Activated CD4-positive, alpha-beta T cell treated with anti-CD3 and anti-CD28 coated beads, Interleukin-2, amount 10 ng/mL, durations not matched to agents 24 days and 14 days (primary cell): ENCODE measurements at regions not wholly inside any gene's neighbourhood (a gene's known extent, or its start where the extent isn't known, plus 50 kb on each side); places are given as distances from the start of the nearest gene placed in this dataset.

Source experiments
- DNase-seq: peaks from one replicate; pipeline ENCODE4 v3.0.0; 2022
- H3K27ac Mint-ChIP-seq: one replicate; pipeline ENCODE4 v1.8.0; 2022; ENCODE audit warnings: mild to moderate bottlenecking, mixed read lengths
- H3K27me3 Mint-ChIP-seq: one replicate; pipeline ENCODE4 v1.8.0; 2022; ENCODE audit warnings: mixed read lengths
- H3K36me3 Mint-ChIP-seq: one replicate; pipeline ENCODE4 v1.8.0; 2022; ENCODE audit warnings: low read depth, mild to moderate bottlenecking, mixed read lengths
- H3K4me1 Mint-ChIP-seq: one replicate; pipeline ENCODE4 v1.8.0; 2021; ENCODE audit warnings: mixed read lengths
- H3K4me3 Mint-ChIP-seq: one replicate; pipeline ENCODE4 v1.8.0; 2022; ENCODE audit warnings: mild to moderate bottlenecking, moderate library complexity, mixed read lengths
- H3K9me3 Mint-ChIP-seq: one replicate; pipeline ENCODE4 v1.8.0; 2021; ENCODE audit warnings: mixed read lengths
- intact Hi-C: fragments of 100-400 bp; cut with micrococcal nuclease; formaldehyde crosslinking; loops from one replicate; pipeline ENCODE4 v1.15.1; 2023

DNA sequence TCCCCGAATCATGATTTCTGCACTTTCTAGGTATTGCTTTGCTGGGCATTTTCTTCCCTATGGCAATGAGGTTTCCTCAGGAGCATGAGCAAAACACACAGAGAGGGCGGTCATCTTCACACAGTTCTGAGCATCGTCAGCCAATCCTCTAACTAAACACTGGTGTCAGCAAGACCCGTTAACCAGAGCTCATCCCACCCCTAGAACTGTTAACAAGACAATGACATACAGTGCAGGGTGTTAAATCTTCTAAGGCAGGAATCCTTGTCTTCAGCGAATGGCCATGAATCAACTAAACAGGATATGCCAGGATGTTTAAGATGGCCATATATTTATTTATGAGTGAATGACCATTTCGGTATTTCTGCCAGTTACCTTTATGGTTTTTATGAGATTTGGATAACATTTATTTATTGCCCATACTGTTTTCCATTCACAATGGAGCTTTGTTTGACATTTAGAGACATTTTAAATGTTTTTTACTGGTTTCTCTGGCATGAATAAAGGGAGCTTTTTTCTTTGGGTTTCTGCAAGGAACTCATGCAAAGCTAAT is 411.5 kb upstream of the PROK2 start:
- intact Hi-C loops: no loop called here
- no peaks in the 10 kb centered on the region for H3K36me3 Mint-ChIP-seq

DNA sequence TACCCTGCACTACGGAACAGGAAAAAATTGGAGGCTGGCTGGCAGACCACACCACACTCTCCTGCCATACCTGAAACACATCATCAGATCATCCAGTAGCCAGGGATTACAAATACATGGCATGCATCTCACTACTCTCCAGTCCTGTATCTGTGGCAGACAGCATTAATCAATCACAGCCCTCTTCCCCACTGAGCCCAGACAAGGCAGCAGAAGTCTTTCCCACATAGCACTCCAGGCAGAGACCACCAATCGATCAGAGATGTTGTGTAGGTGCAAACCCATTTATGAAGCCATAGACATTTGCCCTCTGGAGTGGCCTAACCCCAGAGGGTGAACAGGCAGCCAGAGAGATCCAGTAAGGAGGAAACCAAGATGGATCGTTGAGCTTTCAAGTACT is 410.9 kb upstream of the PROK2 start:
- H3K27me3 Mint-ChIP-seq: peaks cover 3% of the 10 kb centered on the region
- no peak overlapping the region for H3K27ac Mint-ChIP-seq
- no peak for DNase-seq
- H3K36me3 Mint-ChIP-seq: no peaks in the 10 kb centered on the region
- no peak overlapping the region for H3K4me3 Mint-ChIP-seq
- intact Hi-C loops: no loop called here
- H3K9me3 Mint-ChIP-seq: peaks cover 34% of the 10 kb centered on the region
- no peaks in the 10 kb centered on the region for H3K4me1 Mint-ChIP-seq

More for the DNA sequence above, 411.5 kb upstream of the PROK2 start:
- Mint-ChIP-seq H3K27me3 (peaks cover 3% of the 10 kb centered on the region), H3K4me3 (no peak overlapping the region), H3K27ac (no peak overlapping the region), H3K4me1 (no peaks in the 10 kb centered on the region), H3K9me3 (peaks cover 34% of the 10 kb centered on the region)
- DNase-seq: no peak

GRCh38 chr3:72194458-72194857 is 409.5 kb upstream of the PROK2 start:
- no peak overlapping the region for H3K4me3 Mint-ChIP-seq
- no peaks in the 10 kb centered on the region for H3K36me3 Mint-ChIP-seq
- intact Hi-C loops: no loop called here

DNA sequence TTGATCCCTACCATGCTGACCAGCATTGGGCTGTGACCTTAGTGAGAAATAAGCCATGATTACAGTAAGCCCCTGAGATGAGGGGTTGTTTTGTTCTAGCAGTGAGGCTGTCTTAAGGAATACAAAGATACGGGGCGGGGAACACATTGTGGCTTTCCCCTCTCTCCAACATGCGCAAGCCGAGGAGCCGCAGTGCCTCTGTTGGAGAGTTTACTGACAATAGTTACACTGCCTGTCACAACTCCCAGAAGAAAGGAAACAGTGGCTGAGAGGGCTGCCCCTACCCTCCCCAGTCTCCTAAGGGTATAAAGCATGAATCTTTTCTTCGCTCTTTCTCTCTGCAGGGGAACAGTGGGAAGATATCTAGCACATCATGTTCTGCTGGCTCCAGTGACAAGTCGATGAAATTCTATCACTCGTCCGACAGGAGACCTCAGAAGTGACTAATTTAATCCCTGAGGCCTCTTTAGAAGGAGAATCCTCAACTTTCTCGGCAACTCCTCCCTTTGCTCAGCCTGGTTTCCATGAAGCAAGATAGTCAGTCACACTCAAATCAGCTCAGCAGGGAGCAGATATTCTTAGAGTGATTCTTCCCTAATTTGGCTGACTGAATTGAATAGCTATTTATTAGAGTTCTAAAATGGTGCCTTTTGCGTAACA is 409.0 kb upstream of the PROK2 start:
- Mint-ChIP-seq H3K27me3 (no peaks in the 10 kb centered on the region), H3K4me1 (peaks cover 5% of the 10 kb centered on the region), H3K9me3 (peaks cover 24% of the 10 kb centered on the region), H3K36me3 (no peaks in the 10 kb centered on the region), H3K4me3 (no peak overlapping the region), H3K27ac (no peak overlapping the region)
- DNase-seq: no peak
- intact Hi-C loops: no loop called here

More at GRCh38 chr3:72194458-72194857, 409.5 kb upstream of the PROK2 start:
- Mint-ChIP-seq H3K4me1 (peaks cover 2% of the 10 kb centered on the region), H3K27ac (no peak overlapping the region), H3K9me3 (peaks cover 29% of the 10 kb centered on the region), H3K27me3 (no peaks in the 10 kb centered on the region)
- no peak for DNase-seq

DNA sequence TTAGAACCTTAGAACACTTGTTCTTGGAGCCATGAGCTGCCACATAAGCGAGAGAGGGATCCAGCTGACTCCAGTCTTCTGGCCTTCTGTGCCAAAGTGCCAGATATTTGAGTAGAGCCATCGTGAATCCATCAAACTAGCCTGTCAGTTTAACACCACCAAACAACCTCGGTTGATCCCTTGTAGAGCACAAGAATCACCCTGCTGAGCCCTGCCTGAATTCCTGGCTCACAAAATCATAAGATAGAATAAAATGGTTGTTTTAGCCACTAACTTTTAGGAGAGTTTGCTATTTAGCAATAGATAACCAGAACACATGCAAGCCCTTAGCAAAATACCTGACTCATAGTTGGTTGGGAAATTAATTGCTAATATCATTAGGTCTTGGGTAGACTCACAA is 407.6 kb upstream of the PROK2 start:
- Mint-ChIP-seq H3K4me1 (peaks cover 10% of the 10 kb centered on the region), H3K27me3 (no peaks in the 10 kb centered on the region), H3K36me3 (no peaks in the 10 kb centered on the region), H3K9me3 (peaks cover 24% of the 10 kb centered on the region), H3K27ac (no peak overlapping the region), H3K4me3 (no peak overlapping the region)
- intact Hi-C loops: no loop called here
- DNase-seq: no peak

DNA sequence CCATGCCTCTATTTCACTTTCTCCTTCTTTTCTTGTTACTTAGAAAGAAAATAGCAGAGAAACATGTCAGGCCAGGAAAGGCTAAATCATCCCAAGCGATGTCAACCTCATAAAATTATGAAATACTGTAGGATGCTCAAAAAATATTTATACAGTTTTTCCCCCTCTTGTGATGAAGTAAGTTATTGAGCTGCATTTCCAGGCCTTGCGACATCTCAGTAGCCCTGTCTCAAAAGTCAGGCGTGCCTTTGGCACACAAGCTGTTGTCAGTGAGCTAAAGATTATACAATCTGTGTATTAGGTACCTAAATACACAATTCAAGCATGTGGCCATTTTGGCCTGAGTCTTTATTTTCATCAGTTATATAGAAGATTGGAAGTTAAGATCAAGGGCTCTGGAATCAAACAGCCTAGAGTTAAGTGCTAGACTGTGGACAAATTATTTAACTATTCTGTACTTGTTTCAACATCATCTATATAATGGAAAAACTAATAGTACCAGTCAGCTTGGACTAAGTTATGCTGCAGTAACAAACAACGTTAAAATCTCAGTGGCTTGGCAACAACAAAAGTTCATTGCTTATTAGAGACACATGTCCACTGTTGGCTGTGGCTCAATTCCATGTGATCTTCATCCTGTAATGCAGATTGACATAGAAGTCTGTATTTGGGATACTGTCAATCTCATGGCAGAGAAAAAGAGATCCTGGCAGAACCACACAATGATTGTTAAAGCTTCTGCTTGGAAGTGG is 406.4 kb upstream of the PROK2 start:
- Mint-ChIP-seq H3K4me3 (no peak overlapping the region), H3K27me3 (no peaks in the 10 kb centered on the region), H3K27ac (no peak overlapping the region), H3K4me1 (peaks cover 15% of the 10 kb centered on the region), H3K9me3 (peaks cover 20% of the 10 kb centered on the region), H3K36me3 (no peaks in the 10 kb centered on the region)
- no peak for DNase-seq
- intact Hi-C loops: no loop called here

GRCh38 chr3:72190050-72190449 is 405.1 kb upstream of the PROK2 start:
- no peak overlapping the region for H3K27ac Mint-ChIP-seq
- H3K4me1 Mint-ChIP-seq: peaks cover 19% of the 10 kb centered on the region
- peaks cover 15% of the 10 kb centered on the region for H3K9me3 Mint-ChIP-seq
- intact Hi-C loops: no loop called here
- no peaks in the 10 kb centered on the region for H3K36me3 Mint-ChIP-seq
- no peak for DNase-seq
- no peak overlapping the region for H3K4me3 Mint-ChIP-seq
- H3K27me3 Mint-ChIP-seq: no peaks in the 10 kb centered on the region

DNA sequence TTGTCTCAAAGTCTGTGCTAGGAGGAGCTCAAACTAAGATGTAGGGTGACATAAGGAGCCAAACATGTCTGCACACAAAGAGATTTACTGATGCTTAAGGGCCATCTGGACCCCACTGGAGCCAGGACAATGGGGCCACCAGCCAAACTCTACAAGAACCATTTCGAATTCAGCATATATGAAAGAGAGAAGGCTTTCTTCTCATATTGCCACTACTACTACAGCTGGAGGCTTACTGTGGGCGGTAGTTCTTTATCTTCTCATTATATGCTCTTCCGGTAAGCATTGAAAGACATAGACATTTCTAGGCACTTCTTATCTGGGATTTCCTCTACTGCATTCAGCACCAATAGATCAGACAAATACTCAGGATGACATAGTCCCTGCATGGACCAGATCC is 404.4 kb upstream of the PROK2 start:
- Mint-ChIP-seq H3K9me3 (peaks cover 19% of the 10 kb centered on the region), H3K4me3 (no peak overlapping the region), H3K27me3 (no peaks in the 10 kb centered on the region), H3K4me1 (peaks cover 19% of the 10 kb centered on the region), H3K27ac (no peak overlapping the region), H3K36me3 (no peaks in the 10 kb centered on the region)
- intact Hi-C loops: loop anchor here (5.0 kb wide), 2 partner anchors 52 to 73 kb away; no protein-coding TSS in a partner anchor
- DNase-seq: no peak

GRCh38 chr3:72188536-72188935 is 403.6 kb upstream of the PROK2 start:
- peaks cover 19% of the 10 kb centered on the region for H3K4me1 Mint-ChIP-seq
- H3K27ac Mint-ChIP-seq: no peak overlapping the region
- H3K4me3 Mint-ChIP-seq: no peak overlapping the region
- peaks cover 19% of the 10 kb centered on the region for H3K9me3 Mint-ChIP-seq
- H3K27me3 Mint-ChIP-seq: no peaks in the 10 kb centered on the region
- DNase-seq: no peak
- intact Hi-C loops: loop anchor here (5.0 kb wide), 2 partner anchors 51 to 74 kb away; no protein-coding TSS in a partner anchor
- H3K36me3 Mint-ChIP-seq: no peaks in the 10 kb centered on the region

DNA sequence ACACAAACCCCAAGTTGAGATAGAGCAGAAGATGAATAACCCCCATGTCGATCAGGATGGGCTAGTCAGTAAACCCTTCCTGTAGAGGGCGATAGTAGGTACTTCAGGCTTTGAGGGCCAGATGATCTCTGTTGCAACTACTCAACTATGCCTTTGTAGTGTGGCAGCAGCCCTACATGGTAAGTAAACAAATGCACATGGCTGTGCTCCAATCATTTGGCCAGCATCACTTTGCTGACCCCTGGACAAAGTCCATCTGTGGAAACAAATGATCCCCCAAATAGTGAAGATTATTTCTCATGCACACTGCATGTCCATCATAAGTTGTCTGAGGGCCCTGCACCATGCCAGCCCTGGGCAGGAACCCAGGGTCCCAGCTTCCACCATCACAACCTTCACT is 402.2 kb upstream of the PROK2 start:
- H3K27ac Mint-ChIP-seq: no peak overlapping the region
- peaks cover 19% of the 10 kb centered on the region for H3K9me3 Mint-ChIP-seq
- H3K4me1 Mint-ChIP-seq: peaks cover 19% of the 10 kb centered on the region
- H3K36me3 Mint-ChIP-seq: no peaks in the 10 kb centered on the region
- no peak overlapping the region for H3K4me3 Mint-ChIP-seq
- no peak for DNase-seq
- H3K27me3 Mint-ChIP-seq: no peaks in the 10 kb centered on the region
- intact Hi-C loops: loop anchor here (5.0 kb wide), 2 partner anchors 50 to 75 kb away; no protein-coding TSS in a partner anchor

DNA sequence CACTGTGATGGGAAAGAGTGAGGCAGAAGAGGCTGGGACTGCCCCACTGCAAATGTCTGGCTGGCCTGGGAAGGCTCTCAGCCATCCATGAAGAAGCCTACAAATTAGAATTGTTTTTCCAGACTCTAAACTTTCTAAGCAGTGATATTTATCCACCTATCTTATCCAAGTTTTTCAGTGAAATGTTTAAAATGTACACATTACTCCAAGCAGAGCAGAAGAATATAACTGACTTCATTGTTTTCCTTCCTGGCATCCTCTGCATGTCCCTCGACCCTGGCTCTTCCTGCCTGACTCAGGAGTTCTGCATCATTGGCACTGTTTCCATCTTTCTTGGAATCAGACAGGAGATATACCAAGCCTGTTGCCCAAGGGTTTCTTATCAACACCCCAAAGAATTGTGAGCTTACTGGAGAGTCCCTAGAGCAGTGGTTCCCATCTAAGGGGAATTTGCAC is 401.5 kb upstream of the PROK2 start:
- peak overlapping the region; percentile 18 for H3K4me3 Mint-ChIP-seq
- H3K36me3 Mint-ChIP-seq: no peaks in the 10 kb centered on the region
- intact Hi-C loops: loop anchor here (5.0 kb wide), 2 partner anchors 49 to 76 kb away; no protein-coding TSS in a partner anchor
- H3K4me1 Mint-ChIP-seq: peaks cover 19% of the 10 kb centered on the region
- peak overlapping the region; percentile 21 for H3K27ac Mint-ChIP-seq
- no peak for DNase-seq
- peaks cover 16% of the 10 kb centered on the region for H3K9me3 Mint-ChIP-seq
- H3K27me3 Mint-ChIP-seq: peaks cover 2% of the 10 kb centered on the region

GRCh38 chr3:72185549-72186399 is 400.8 kb upstream of the PROK2 start:
- peaks cover 5% of the 10 kb centered on the region for H3K27me3 Mint-ChIP-seq
- intact Hi-C loops: loop anchor here (5.0 kb wide), 2 partner anchors 48 to 77 kb away; no protein-coding TSS in a partner anchor
- peak overlapping the region; percentile 21 for H3K27ac Mint-ChIP-seq
- peaks cover 13% of the 10 kb centered on the region for H3K9me3 Mint-ChIP-seq
- H3K4me3 Mint-ChIP-seq: peak overlapping the region; percentile 18
- no peaks in the 10 kb centered on the region for H3K36me3 Mint-ChIP-seq
- DNase-seq: no peak
- H3K4me1 Mint-ChIP-seq: peaks cover 19% of the 10 kb centered on the region

GRCh38 chr3:72183489-72183888 is 398.5 kb upstream of the PROK2 start:
- Mint-ChIP-seq H3K27me3 (peaks cover 12% of the 10 kb centered on the region), H3K4me3 (no peak overlapping the region), H3K27ac (no peak overlapping the region), H3K36me3 (no peaks in the 10 kb centered on the region), H3K9me3 (peaks cover 7% of the 10 kb centered on the region), H3K4me1 (peaks cover 11% of the 10 kb centered on the region)
- DNase-seq: no peak
- intact Hi-C loops: no loop called here
